GM19438 (cell line): ENCODE measurements at regions not wholly inside any gene's neighbourhood (a gene's known extent, or its start where the extent isn't known, plus 50 kb on each side); places are given as distances from the start of the nearest gene placed in this dataset.
"Not testable (repeated sequence)": the region's sequence is repeated elsewhere in the genome, so short reads cannot be mapped to it uniquely, and the experiment has no call there.

ENCODE experiments used
- ATAC-seq: cut with Tn5 transposase; IDR thresholded peaks from one replicate; pipeline ENCODE4 v1.9.1; 2021; ENCODE audit warnings: low read depth; ENCODE audit not compliant: unreplicated experiment

GRCh38 chr7:112668561-112668960 is 121.6 kb downstream of the TMEM168 start:
- no peak for ATAC-seq

- no peak for ATAC-seq
Observed at GRCh38 chr7:112669306-112669705, 120.9 kb downstream of the TMEM168 start.

- ATAC-seq: no peak
Observed at GRCh38 chr7:112670193-112670592, 120.0 kb downstream of the TMEM168 start.

GRCh38 chr7:112678626-112679025 is 111.6 kb downstream of the TMEM168 start:
- no peak for ATAC-seq

GRCh38 chr7:112689466-112690177 is 100.6 kb downstream of the TMEM168 start:
- ATAC-seq: not testable (repeated sequence)

GRCh38 chr7:112692333-112692732 is 97.9 kb downstream of the TMEM168 start:
- ATAC-seq: no peak

GRCh38 chr7:112697211-112697610 is 93.0 kb downstream of the TMEM168 start:
- not testable (repeated sequence) for ATAC-seq

GRCh38 chr7:112699725-112700513 is 90.3 kb downstream of the TMEM168 start:
- ATAC-seq: no peak

- ATAC-seq: no peak
Observed at GRCh38 chr7:112701456-112701855, 88.7 kb downstream of the TMEM168 start.

GRCh38 chr7:112707655-112708054 is 82.5 kb downstream of the TMEM168 start:
- no peak for ATAC-seq

GRCh38 chr7:112708236-112708635 is 82.0 kb downstream of the TMEM168 start:
- ATAC-seq: no peak
